BJ (cell line): ENCODE measurements at regions not wholly inside any gene's neighbourhood (a gene's known extent, or its start where the extent isn't known, plus 50 kb on each side); places are given as distances from the start of the nearest gene placed in this dataset.
"Not testable (repeated sequence)": the region's sequence is repeated elsewhere in the genome, so short reads cannot be mapped to it uniquely, and the experiment has no call there.

Experiments
- CTCF ChIA-PET: fragments of 350-600 bp; formaldehyde crosslinking; extraction: SDS; loops from one replicate; lab custom pipeline; 2021; ENCODE audit warnings: antibody characterized with exemption, inconsistent platforms; lab: Yijun Ruan, JAX
- POLR2A ChIA-PET: fragments of 300-600 bp; sonication (Branson Sonifier 250); formaldehyde crosslinking; extraction: SDS; loops from one replicate; lab custom pipeline; 2021; ENCODE audit warnings: antibody characterized with exemption; lab: Charles Lee
- DNase-seq: peaks from one replicate; pipeline ENCODE4 v3.0.0-alpha.2; 2011; ENCODE audit warnings: low read depth
- H3K27me3 ChIP-seq: 2 replicates; pipeline ENCODE4 v1.6.0; 2011; ENCODE audit warnings: low read length; ENCODE audit not compliant: control insufficient read depth, insufficient read depth
- H3K36me3 ChIP-seq: 2 replicates; pipeline ENCODE4 v1.5.1; 2011; ENCODE audit warnings: low read length; ENCODE audit not compliant: control insufficient read depth, insufficient read depth
- H3K4me3 ChIP-seq: 2 replicates; pipeline ENCODE4 v1.5.1; 2011; ENCODE audit warnings: low read depth, mild to moderate bottlenecking, control low read depth, low read length
- CTCF ChIP-seq: IDR thresholded peaks from 2 replicates; pipeline ENCODE4 v1.5.1; 2011; ENCODE audit warnings: low read depth, mild to moderate bottlenecking, control low read depth, inconsistent platforms, low read length, moderate library complexity; ENCODE audit not compliant: insufficient read depth

GRCh38 chr7:52741670-52742290 is 293.7 kb upstream of the POM121L12 start:
- Histone ChIP-seq H3K36me3 (no peaks in the 10 kb centered on the region), H3K4me3 (no peak overlapping the region), H3K27me3 (no peaks in the 10 kb centered on the region)
- no peak for TF ChIP-seq CTCF
- POLR2A ChIA-PET, result no interaction called here
- CTCF ChIA-PET, result no interaction called here
- DNase-seq, result no peak

GRCh38 chr7:52735656-52736055 is 299.8 kb upstream of the POM121L12 start:
- ChIA-PET CTCF (no interaction called here), POLR2A (no interaction called here)
- no peaks in the 10 kb centered on the region for H3K36me3 ChIP-seq
- no peak for DNase-seq
- no peaks in the 10 kb centered on the region for H3K27me3 ChIP-seq
- no peak for TF ChIP-seq CTCF
- no peak overlapping the region for H3K4me3 ChIP-seq

- H3K27me3 ChIP-seq, CTCF ChIA-PET, H3K36me3 ChIP-seq, DNase-seq, POLR2A ChIA-PET, H3K4me3 ChIP-seq: not testable (repeated sequence)
Observed at GRCh38 chr7:52728683-52729082, 306.8 kb upstream of the POM121L12 start.

GRCh38 chr7:52727632-52728031 is 307.8 kb upstream of the POM121L12 start:
- ChIA-PET CTCF (no interaction called here), POLR2A (no interaction called here)
- Histone ChIP-seq H3K4me3 (no peak overlapping the region), H3K27me3 (no peaks in the 10 kb centered on the region), H3K36me3 (no peaks in the 10 kb centered on the region)
- no peak for TF ChIP-seq CTCF
- DNase-seq, result no peak

- H3K4me3 ChIP-seq, result no peak overlapping the region
- ChIA-PET CTCF (no interaction called here), POLR2A (no interaction called here)
- no peak for TF ChIP-seq CTCF
- no peak for DNase-seq
- H3K27me3 ChIP-seq, result no peaks in the 10 kb centered on the region
- no peaks in the 10 kb centered on the region for H3K36me3 ChIP-seq
Observed at GRCh38 chr7:52726986-52727385, 308.4 kb upstream of the POM121L12 start.

- TF ChIP-seq CTCF, result no peak
- Histone ChIP-seq H3K36me3 (no peaks in the 10 kb centered on the region), H3K27me3 (no peaks in the 10 kb centered on the region), H3K4me3 (no peak overlapping the region)
- POLR2A ChIA-PET, result no interaction called here
- no peak for DNase-seq
- CTCF ChIA-PET, result no interaction called here
Observed at GRCh38 chr7:52726493-52726892, 308.9 kb upstream of the POM121L12 start.
